GDM1 (cell line): ENCODE measurements at regions not wholly inside any gene's neighbourhood (a gene's known extent, or its start where the extent isn't known, plus 50 kb on each side); places are given as distances from the start of the nearest gene placed in this dataset.
"Not testable (repeated sequence)": the region's sequence is repeated elsewhere in the genome, so short reads cannot be mapped to it uniquely, and the experiment has no call there.

Experiments used
- DNase-seq: peaks from one replicate; lab custom pipeline; 2025; lab: John Stamatoyannopoulos, UW

DNA sequence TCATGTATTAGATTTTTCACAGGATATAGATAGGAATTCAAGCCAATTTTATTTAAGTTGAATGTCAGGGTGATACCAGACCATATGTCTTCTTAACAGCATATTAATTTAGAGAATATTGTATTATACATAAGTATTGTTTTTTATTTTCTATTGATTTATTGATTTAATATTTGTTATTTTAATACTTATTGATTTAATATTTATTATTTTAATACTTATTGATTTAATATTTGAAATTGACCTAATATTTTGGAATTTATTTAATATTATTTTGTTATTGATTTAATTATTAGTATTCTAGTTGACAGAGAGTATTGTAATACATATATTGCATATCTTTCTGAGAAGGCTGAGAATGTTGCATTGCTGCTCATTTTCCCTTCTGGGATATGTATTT is 1411.8 kb upstream of the ACO1 start:
- no peak for DNase-seq

- no peak for DNase-seq
Measured at GRCh38 chr9:30977965-30978364, 1406.5 kb upstream of the ACO1 start.

- no peak for DNase-seq
Measured at GRCh38 chr9:30982301-30982700, 1402.1 kb upstream of the ACO1 start.

DNA sequence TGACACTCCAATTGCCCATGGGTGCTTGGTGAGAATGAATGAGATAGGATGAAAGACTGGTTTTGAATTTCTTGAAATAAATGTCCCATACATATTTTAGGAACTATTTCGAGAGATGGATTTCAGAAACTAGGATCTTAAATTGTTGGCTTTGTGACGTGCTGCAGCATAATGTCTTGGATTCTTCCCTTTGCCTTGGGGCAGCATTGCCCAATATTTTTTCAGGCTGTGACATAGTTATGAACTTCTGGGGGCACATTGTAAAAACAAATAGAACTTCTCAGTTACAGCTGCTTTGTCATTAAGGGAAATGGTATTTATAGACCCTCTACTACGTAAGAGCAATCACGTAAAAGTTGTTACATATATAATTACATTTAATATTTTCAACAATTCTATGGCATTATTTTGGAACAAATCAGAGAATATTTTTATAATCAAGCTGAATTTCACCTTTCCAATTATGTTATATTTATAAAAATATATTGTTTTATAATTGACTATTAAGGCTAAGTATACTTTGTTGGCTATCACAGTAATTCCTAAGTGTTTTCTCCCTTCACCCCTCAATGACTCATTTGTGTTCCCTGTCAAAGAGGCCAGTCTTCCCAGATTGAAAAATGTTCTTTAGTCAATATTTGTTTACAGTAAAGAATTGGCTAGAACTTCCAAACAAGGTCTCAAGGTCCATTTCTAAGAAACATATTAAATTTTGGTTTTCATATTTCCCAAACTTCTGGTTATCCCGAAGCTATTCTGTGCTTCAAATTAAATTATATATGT is 1388.3 kb upstream of the ACO1 start:
- no peak for DNase-seq

- DNase-seq = no peak
Measured at GRCh38 chr9:30996761-30997160, 1387.7 kb upstream of the ACO1 start.

DNA sequence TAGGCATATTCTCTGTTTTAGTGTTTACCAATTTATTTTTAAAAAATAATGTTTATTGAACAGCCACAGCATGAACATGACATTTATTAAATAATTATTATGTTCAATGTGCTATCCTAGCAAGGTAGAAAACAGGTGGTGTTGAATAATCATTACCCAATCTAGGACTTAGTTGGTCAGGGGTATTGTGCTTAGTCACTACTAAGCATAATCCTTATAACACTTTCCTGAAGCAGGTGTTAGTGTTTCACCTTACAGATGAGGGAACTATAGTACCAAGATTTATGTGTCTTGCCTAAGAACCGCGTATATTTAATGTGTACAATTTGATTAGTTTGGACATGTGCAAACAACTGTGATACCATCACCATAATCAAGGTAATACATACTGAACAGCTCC is 1387.2 kb upstream of the ACO1 start:
- DNase-seq = no peak

DNA sequence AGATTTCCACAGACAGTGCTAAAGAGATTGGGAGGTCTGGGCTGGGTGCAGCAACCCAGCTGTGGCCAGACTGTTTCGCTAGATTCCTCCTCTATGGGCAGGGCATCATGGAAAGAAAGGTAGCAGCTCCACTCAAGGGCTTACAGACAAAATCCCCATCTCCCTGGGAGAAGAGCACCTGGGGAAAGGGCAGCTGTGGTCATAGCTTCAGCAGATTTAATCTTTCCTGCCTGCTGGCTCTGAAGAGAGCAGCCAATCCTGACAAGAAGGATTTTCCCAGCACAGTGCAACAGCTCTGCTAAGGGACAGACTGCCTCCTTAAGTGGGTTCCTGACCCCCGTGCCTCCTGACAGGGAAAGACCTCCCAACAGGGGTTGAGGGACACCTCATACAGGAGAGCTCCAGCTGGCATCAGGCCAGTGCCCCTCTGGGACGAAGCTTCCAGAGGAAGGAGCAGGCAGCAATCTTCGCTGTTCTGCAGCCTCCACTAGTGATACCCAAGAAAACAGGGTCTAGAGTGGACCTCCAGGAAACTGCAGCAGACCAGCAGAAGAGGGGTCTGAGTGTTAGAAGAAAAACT is 1379.3 kb upstream of the ACO1 start:
- DNase-seq = no peak

DNA sequence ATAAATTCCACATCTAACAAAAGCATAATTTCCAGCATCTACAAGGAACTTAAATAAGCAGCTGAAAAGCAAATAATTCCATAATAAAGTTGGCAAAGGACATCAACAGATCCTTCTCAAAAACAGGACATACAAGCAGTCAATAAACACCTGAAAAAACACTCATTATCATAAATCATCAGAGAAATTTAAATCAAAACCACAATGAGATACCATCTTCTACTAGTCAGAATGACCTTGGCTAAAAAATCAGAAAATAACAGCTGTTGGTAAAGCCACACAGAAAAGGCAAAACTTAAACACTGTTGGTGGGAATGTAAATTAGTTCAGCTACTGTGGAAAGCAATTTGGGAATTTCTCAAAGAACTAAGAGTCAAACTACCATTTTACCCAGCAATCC is 1371.1 kb upstream of the ACO1 start:
- no peak for DNase-seq

DNA sequence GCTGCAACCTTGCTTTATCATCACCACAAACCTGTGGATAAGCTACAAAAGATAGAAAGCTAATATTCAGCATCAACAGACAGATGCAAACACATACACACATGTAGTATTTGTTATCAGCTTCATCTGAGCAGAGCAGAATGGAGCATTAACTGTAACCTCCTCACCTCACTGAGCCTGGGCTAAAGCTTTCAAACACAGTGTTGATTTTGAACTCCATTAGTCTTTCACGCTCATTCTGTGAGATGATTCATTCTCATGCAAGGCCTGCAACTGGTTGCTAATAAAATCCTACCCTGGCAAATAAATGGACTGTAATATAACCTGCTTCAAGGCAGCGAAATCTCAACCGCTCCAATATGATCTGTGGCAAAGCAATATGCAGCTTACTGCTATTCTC is 1360.6 kb upstream of the ACO1 start:
- DNase-seq = no peak

DNA sequence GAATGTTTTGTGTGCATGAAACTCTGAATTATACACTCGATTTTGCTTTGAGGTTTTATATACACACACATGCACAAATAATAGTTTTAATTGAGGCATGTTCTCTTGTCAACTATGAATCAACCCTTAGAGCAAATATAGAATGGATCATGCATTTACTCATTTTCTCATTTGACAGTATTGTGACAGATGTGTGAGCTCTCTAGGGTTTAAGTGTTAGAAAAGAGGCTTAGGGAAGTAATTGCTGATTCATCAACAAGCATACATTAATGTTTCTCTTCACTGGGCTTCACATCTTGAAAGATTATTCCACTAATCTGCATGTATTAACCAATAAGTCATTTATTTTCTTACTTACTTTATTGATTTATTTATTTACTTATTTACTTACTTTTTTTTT is 1356.8 kb upstream of the ACO1 start:
- no peak for DNase-seq

DNA sequence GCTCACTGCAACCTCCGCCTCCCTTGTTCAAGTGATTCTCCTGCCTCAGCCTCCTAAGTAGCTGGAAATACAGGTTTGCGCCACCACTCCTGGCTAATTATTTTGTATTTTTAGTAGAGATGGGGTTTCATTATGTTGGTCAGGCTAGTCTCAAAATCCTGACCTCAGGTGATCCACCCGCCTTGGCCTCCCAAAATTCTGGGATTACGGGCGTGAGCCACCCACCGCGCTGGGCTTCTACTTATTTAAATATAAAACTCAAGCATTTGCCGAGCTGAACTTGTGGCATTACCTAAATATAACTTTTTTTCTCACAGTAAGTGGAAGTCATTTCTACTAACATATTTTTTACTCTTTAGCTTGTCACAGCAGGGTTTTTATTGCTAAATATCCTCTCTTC is 1356.3 kb upstream of the ACO1 start:
- DNase-seq = no peak

DNA sequence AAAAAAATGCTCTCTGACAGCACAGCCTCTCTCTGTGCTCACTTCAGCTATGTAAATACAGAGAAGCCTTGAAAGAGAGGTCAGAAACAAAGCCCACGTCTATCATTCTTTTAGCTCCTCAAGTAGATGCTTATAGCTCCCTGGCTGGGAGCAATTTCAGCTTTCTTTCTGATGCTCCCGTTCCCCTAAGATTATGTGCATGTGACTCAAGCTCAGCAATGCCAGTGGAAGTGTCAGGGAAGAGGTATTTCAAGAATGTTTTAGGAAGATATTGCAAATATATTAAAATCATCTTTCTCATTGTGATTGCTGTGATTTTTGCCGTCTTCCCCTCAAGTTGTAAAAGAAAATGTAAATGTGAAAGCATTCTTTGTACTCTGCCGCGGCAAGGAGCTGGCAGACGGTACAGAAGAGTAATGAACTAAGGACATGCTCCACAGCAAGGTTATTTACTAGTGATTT is 1353.7 kb upstream of the ACO1 start:
- no peak for DNase-seq

- DNase-seq = no peak
Measured at GRCh38 chr9:31032206-31032605, 1352.2 kb upstream of the ACO1 start.

- DNase-seq = no peak
Measured at GRCh38 chr9:31034311-31034710, 1350.1 kb upstream of the ACO1 start.

DNA sequence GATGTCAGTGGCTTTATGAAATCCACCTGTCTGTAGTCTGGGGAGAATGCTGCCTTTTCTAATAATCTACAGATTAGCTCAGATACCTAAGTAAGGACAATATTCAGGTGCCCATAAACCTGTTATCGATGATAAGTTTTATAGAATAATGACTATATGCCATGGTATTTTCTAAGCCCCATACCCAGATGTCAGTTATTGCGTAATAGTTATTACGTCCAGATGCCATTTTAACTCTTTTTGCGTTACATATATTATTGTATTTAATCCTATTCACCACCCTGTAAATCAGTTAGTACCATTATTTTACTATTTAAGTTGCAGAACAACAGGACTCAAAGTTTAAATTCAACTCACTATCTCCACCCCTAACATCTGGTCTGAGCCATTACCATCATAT is 1343.9 kb upstream of the ACO1 start:
- no peak for DNase-seq

GRCh38 chr9:31045810-31046209 is 1338.6 kb upstream of the ACO1 start:
- no peak for DNase-seq

DNA sequence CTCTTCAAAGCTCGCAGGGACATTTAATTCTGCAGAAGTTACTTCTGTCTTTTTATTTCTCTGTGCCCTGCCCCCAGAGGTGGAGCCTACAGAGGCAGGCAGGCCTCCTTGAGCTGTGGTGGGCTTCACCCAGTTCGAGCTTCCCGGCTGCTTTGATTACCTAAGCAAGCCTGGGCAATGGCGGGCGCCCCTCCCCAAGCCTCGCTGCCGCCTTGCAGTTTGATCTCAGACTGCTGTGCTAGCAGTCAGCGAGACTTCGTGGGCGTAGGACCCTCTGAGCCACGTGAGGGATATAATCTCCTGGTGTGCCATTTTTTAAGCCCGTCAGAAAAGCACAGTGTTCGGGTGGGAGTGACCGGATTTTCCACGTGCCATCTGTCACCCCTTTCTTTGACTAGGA is 1322.9 kb upstream of the ACO1 start:
- not testable (repeated sequence) for DNase-seq

- DNase-seq = no peak
Measured at GRCh38 chr9:31065691-31066090, 1318.8 kb upstream of the ACO1 start.

- no peak for DNase-seq
Measured at GRCh38 chr9:31067418-31067817, 1317.0 kb upstream of the ACO1 start.

GRCh38 chr9:31071606-31072286 is 1312.7 kb upstream of the ACO1 start:
- no peak for DNase-seq

DNA sequence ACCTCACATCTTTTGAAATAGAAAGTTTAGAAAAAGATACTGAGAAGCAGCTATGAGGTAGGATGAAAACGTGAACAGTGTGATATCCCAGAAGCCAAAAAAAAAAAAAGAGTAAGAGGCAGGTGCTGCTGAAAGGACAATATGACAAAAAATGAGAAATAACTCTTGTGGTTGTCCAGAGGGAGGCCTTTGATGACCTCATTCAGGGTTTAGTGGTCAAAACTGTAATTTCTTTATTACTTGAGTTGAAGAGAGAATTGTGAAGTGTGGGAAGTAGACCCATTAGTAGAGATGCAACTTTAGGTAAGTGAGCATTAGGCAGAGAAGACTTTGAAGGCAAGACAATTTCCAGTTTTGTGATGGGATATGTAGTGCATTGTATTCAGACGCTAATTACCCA is 1306.3 kb upstream of the ACO1 start:
- no peak for DNase-seq

DNA sequence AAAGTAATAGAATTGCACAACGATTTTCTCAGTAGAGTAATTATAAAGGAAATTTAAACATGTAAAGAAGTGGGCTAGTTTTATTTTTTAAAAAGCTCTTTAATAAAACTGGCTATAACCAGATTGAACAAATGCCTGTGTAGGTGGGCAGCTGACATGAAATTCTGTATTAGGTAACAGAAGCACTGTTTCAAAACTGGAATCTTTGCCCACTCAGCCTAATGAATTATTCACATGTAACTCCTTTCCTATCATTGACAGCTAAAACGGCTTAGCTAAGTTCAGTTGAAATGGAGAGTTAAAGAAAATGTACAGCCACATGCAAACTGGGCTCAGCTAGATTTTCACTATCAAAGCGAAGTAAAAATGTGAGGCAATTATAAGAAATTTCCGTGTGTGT is 1300.1 kb upstream of the ACO1 start:
- no peak for DNase-seq

GRCh38 chr9:31089549-31090221 is 1294.8 kb upstream of the ACO1 start:
- DNase-seq = no peak
